ENCODE measurements at regions not wholly inside any gene's neighbourhood (a gene's known extent, or its start where the extent isn't known, plus 50 kb on each side); places are given as distances from the start of the nearest gene placed in this dataset.

DNA sequence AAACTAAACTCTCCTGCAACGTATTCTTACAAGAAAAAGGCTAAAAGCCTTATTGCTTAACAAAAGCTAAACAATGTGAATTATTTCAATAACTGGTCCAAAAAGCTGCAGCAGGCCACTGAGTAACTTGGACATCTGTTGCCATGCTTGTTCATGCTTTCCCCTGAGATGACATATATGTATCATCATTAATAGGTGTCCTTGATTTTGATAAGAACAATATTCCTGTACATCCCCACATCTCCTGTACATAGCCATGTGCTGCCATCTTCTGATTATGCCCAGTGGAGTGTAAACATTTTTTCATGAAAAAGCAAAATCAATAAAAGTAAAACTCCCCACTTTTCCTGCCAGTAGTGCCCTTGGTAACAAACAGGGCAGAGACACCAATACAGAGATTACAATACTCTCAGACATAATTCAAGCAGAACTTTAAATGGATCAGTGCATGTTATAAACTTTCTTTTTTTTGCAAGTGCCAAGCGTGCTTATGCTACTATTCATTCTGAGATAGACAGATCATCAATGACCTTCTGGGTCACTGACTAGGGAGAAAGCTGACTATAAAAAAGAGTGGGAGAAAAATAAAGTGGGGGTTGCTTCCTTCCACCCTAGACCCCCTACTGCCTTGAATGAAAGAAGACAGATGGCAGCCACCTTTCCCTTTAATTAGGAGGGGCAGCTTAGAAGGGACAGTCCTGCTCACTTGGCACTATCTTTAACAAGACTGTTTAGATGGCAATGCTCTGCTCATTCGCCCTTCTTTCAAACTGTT lies 205.5 kb upstream of the KLF14 start:
- Mint-ChIP-seq H3K36me3 (peaks cover 85% of the 10 kb centered on the region), H3K27ac (peak overlapping the region; percentile 87), H3K27me3 (no peaks in the 10 kb centered on the region), H3K4me1 (ENCODE audit: low read depth) (peaks cover 90% of the 10 kb centered on the region), H3K9me3 (no peaks in the 10 kb centered on the region), H3K4me3 (peak overlapping the region; percentile 67)
- ChIA-PET CTCF (interaction anchor here (0.7 to 2.2 kb wide), 7 partner anchors 10 to 101 kb away, joined by 3 to 10 read pairs (median 3); no protein-coding TSS in a partner anchor), POLR2A (interaction anchor here (0.6 to 7.9 kb wide), 9 partner anchors 9 to 100 kb away, joined by 3 to 200 read pairs (median 5); no protein-coding TSS in a partner anchor)
- no peak for DNase-seq
- intact Hi-C loops (cut with micrococcal nuclease): loop anchor here (10.0 kb wide), 1 partner anchor 45 kb away; no protein-coding TSS in a partner anchor

- POLR2A ChIA-PET: interaction anchor here (0.6 to 7.9 kb wide), 5 partner anchors 10 to 72 kb away, joined by 3 to 200 read pairs (median 5); no protein-coding TSS in a partner anchor
- CTCF ChIA-PET: interaction anchor here (0.7 to 2.2 kb wide), 4 partner anchors 26 to 94 kb away, joined by 3 to 10 read pairs (median 3); no protein-coding TSS in a partner anchor
These were observed 206.3 kb upstream of the KLF14 start for GRCh38 chr7:130940326-130940725.

DNA sequence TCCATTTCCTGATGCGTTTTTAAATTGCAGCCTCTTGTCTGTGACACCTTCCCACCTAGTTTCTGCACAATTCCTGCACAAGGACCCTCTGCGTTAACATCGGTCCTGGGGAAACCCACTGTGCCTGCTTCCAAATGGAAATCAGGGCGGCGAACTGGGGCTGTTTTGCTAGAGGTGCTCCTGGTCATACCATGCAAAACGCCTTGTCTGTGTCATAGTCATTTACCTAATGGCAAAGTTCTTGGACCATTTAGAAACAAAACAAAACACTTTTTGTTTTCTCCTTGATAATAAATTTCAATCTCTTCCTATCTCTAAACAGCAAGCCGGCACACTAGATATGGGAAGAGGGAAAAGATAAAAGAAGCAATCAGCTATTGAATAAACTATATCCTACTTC lies 206.9 kb upstream of the KLF14 start:
- H3K27me3 Mint-ChIP-seq: no peaks in the 10 kb centered on the region
- DNase-seq: no peak
- peak overlapping the region; percentile 66 for H3K4me3 Mint-ChIP-seq
- peaks cover 88% of the 10 kb centered on the region for H3K36me3 Mint-ChIP-seq
- peak overlapping the region; percentile 87 for H3K27ac Mint-ChIP-seq
- POLR2A ChIA-PET: interaction anchor here (1.0 to 7.9 kb wide), 4 partner anchors 12 to 52 kb away, joined by 3 to 200 read pairs (median 22); no protein-coding TSS in a partner anchor
- intact Hi-C loops (cut with micrococcal nuclease): loop anchor here (10.0 kb wide), 1 partner anchor 46 kb away; no protein-coding TSS in a partner anchor
- peaks cover 89% of the 10 kb centered on the region for H3K4me1 Mint-ChIP-seq (ENCODE audit: low read depth)
- H3K9me3 Mint-ChIP-seq: no peaks in the 10 kb centered on the region
- CTCF ChIA-PET: interaction anchor here (1.0 to 1.2 kb wide), 4 partner anchors 10 to 100 kb away, joined by 3 to 4 read pairs (median 3); no protein-coding TSS in a partner anchor

More at GRCh38 chr7:130940326-130940725, 206.3 kb upstream of the KLF14 start:
- peak overlapping the region; percentile 87 for H3K27ac Mint-ChIP-seq
- H3K4me3 Mint-ChIP-seq: peak overlapping the region; percentile 67
- no peak for DNase-seq
- H3K4me1 Mint-ChIP-seq (ENCODE audit: low read depth): peaks cover 89% of the 10 kb centered on the region
- no peaks in the 10 kb centered on the region for H3K9me3 Mint-ChIP-seq
- H3K36me3 Mint-ChIP-seq: peaks cover 88% of the 10 kb centered on the region
- H3K27me3 Mint-ChIP-seq: no peaks in the 10 kb centered on the region
- intact Hi-C loops (cut with micrococcal nuclease): loop anchor here (10.0 kb wide), 1 partner anchor 46 kb away; no protein-coding TSS in a partner anchor

- H3K27me3 Mint-ChIP-seq: no peaks in the 10 kb centered on the region
- H3K4me1 Mint-ChIP-seq (ENCODE audit: low read depth): peaks cover 89% of the 10 kb centered on the region
- H3K27ac Mint-ChIP-seq: peak overlapping the region; percentile 87
- H3K4me3 Mint-ChIP-seq: peak overlapping the region; percentile 66
- H3K9me3 Mint-ChIP-seq: no peaks in the 10 kb centered on the region
- ChIA-PET POLR2A (interaction anchor here (0.9 to 7.9 kb wide), 6 partner anchors 11 to 53 kb away, joined by 3 to 200 read pairs (median 4); no protein-coding TSS in a partner anchor), CTCF (interaction anchor here (1.1 to 1.2 kb wide), 3 partner anchors 11 to 99 kb away, joined by 3 to 4 read pairs (median 3); no protein-coding TSS in a partner anchor)
- intact Hi-C loops (cut with micrococcal nuclease): loop anchor here (2.0 to 10.0 kb wide), 2 partner anchors 47 to 67 kb away; no protein-coding TSS in a partner anchor
- H3K36me3 Mint-ChIP-seq: peaks cover 88% of the 10 kb centered on the region
- peak; percentile 63 for DNase-seq
These were observed 207.6 kb upstream of the KLF14 start for GRCh38 chr7:130941322-130942210.

- CTCF ChIA-PET: interaction anchor here (1.1 kb wide), 2 partner anchors 45 to 98 kb away, joined by 3 to 4 read pairs; no protein-coding TSS in a partner anchor
- peak overlapping the region; percentile 87 for H3K27ac Mint-ChIP-seq
- H3K9me3 Mint-ChIP-seq: no peaks in the 10 kb centered on the region
- peak overlapping the region; percentile 66 for H3K4me3 Mint-ChIP-seq
- H3K4me1 Mint-ChIP-seq (ENCODE audit: low read depth): peaks cover 87% of the 10 kb centered on the region
- intact Hi-C loops (cut with micrococcal nuclease): loop anchor here (2.0 to 10.0 kb wide), 2 partner anchors 48 to 66 kb away; no protein-coding TSS in a partner anchor
- POLR2A ChIA-PET: interaction anchor here (0.9 to 11.0 kb wide), 6 partner anchors 10 to 30 kb away, joined by 3 to 299 read pairs (median 22); no protein-coding TSS in a partner anchor
- no peak for DNase-seq
- peaks cover 85% of the 10 kb centered on the region for H3K36me3 Mint-ChIP-seq
- no peaks in the 10 kb centered on the region for H3K27me3 Mint-ChIP-seq
These were observed 208.4 kb upstream of the KLF14 start for GRCh38 chr7:130942211-130942964.

- H3K4me3 Mint-ChIP-seq: peak overlapping the region; percentile 66
- H3K36me3 Mint-ChIP-seq: peaks cover 90% of the 10 kb centered on the region
- POLR2A ChIA-PET: interaction anchor here (0.9 to 11.0 kb wide), 6 partner anchors 9 to 29 kb away, joined by 3 to 299 read pairs (median 5); no protein-coding TSS in a partner anchor
- H3K27me3 Mint-ChIP-seq: no peaks in the 10 kb centered on the region
- intact Hi-C loops (cut with micrococcal nuclease): loop anchor here (1.0 to 10.0 kb wide), 4 partner anchors 12 to 65 kb away; no protein-coding TSS in a partner anchor
- H3K4me1 Mint-ChIP-seq (ENCODE audit: low read depth): peaks cover 91% of the 10 kb centered on the region
- H3K27ac Mint-ChIP-seq: peak overlapping the region; percentile 87
- H3K9me3 Mint-ChIP-seq: no peaks in the 10 kb centered on the region
- CTCF ChIA-PET: interaction anchor here (1.6 kb wide), 1 partner anchor 97 kb away, joined by 6 read pairs; no protein-coding TSS in a partner anchor
- DNase-seq: no peak
These were observed 209.4 kb upstream of the KLF14 start for GRCh38 chr7:130943336-130943901.

DNA sequence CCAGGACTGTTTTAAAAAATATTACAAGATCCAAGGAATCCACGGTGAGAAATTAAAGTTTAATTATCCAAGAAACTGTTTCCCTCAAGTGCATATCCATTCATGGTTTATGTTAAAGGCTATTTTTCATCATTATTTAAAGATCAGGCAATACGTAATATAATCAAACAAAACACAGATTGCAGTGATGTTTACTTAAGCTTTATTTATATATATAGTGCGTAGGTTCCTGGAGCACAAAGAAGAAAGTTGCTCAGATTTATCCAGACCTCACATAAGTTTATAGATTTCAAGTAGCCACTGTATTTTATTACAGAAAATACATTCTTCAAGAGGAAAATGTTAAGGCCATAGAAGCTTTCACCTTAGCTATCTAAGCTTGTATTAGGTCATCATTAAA lies 210.0 kb upstream of the KLF14 start:
- Mint-ChIP-seq H3K27ac (peak overlapping the region; percentile 87), H3K27me3 (no peaks in the 10 kb centered on the region), H3K36me3 (peaks cover 88% of the 10 kb centered on the region), H3K4me1 (ENCODE audit: low read depth) (peaks cover 90% of the 10 kb centered on the region), H3K4me3 (peak overlapping the region; percentile 66), H3K9me3 (no peaks in the 10 kb centered on the region)
- intact Hi-C loops (cut with micrococcal nuclease): loop anchor here (1.0 to 10.0 kb wide), 6 partner anchors 11 to 65 kb away; no protein-coding TSS in a partner anchor
- DNase-seq: no peak
- CTCF ChIA-PET: interaction anchor here (1.1 to 1.6 kb wide), 3 partner anchors 10 to 96 kb away, joined by 3 to 7 read pairs (median 6); no protein-coding TSS in a partner anchor
- POLR2A ChIA-PET: interaction anchor here (1.0 to 11.0 kb wide), 8 partner anchors 15 to 50 kb away, joined by 3 to 299 read pairs (median 5); no protein-coding TSS in a partner anchor

- ChIA-PET CTCF (interaction anchor here (0.7 to 1.6 kb wide), 5 partner anchors 10 to 95 kb away, joined by 3 to 7 read pairs (median 3); no protein-coding TSS in a partner anchor), POLR2A (interaction anchor here (1.0 to 17.8 kb wide), 11 partner anchors 7 to 65 kb away, joined by 3 to 299 read pairs (median 5); no protein-coding TSS in a partner anchor)
- intact Hi-C loops (cut with micrococcal nuclease): loop anchor here (2.0 to 10.0 kb wide), 3 partner anchors 16 to 50 kb away; no protein-coding TSS in a partner anchor
- Mint-ChIP-seq H3K4me3 (peak overlapping the region; percentile 52), H3K27ac (peak overlapping the region; percentile 91), H3K36me3 (peaks cover 83% of the 10 kb centered on the region), H3K27me3 (no peaks in the 10 kb centered on the region), H3K9me3 (no peaks in the 10 kb centered on the region), H3K4me1 (ENCODE audit: low read depth) (peaks cover 86% of the 10 kb centered on the region)
- DNase-seq: no peak
These were observed 211.0 kb upstream of the KLF14 start for GRCh38 chr7:130944997-130945396.

GRCh38 chr7:130945411-130945811 lies 211.4 kb upstream of the KLF14 start:
- H3K9me3 Mint-ChIP-seq: no peaks in the 10 kb centered on the region
- DNase-seq: no peak
- H3K4me3 Mint-ChIP-seq: peak overlapping the region; percentile 52
- intact Hi-C loops (cut with micrococcal nuclease): loop anchor here (2.0 to 10.0 kb wide), 3 partner anchors 15 to 51 kb away; no protein-coding TSS in a partner anchor
- no peaks in the 10 kb centered on the region for H3K27me3 Mint-ChIP-seq
- POLR2A ChIA-PET: interaction anchor here (1.4 to 17.8 kb wide), 9 partner anchors 7 to 65 kb away, joined by 4 to 299 read pairs (median 5); no protein-coding TSS in a partner anchor
- peaks cover 82% of the 10 kb centered on the region for H3K4me1 Mint-ChIP-seq (ENCODE audit: low read depth)
- CTCF ChIA-PET: interaction anchor here (0.7 to 2.6 kb wide), 5 partner anchors 35 to 94 kb away, joined by 3 to 11 read pairs (median 6); no protein-coding TSS in a partner anchor
- H3K36me3 Mint-ChIP-seq: peaks cover 80% of the 10 kb centered on the region
- peak overlapping the region; percentile 91 for H3K27ac Mint-ChIP-seq

All from activated CD4-positive, alpha-beta memory T cell treated with anti-CD3 and anti-CD28 coated beads for 36 hours (primary cell).